ENCODE measurements at regions not wholly inside any gene's neighbourhood (a gene's known extent, or its start where the extent isn't known, plus 50 kb on each side); places are given as distances from the start of the nearest gene placed in this dataset.
A peak's percentile ranks its signal among the peaks of the same experiment; 100 is the strongest.
"Not testable (repeated sequence)": the region's sequence is repeated elsewhere in the genome, so short reads cannot be mapped to it uniquely, and the experiment has no call there.

GRCh38 chrX:4674028-4674782 is 960.8 kb upstream of the PRKX start:
- no peak for DNase-seq

GRCh38 chrX:4671344-4671743 is 957.9 kb upstream of the PRKX start:
- no peak for DNase-seq

GRCh38 chrX:4670606-4671005 is 957.2 kb upstream of the PRKX start:
- DNase-seq: no peak

- DNase-seq: no peak
These were observed 955.5 kb upstream of the PRKX start for GRCh38 chrX:4668802-4669536.

- no peak for DNase-seq
These were observed 949.6 kb upstream of the PRKX start for GRCh38 chrX:4663085-4663484.

- DNase-seq: no peak
These were observed 948.3 kb upstream of the PRKX start for GRCh38 chrX:4661771-4662170.

- DNase-seq: no peak
These were observed 943.0 kb upstream of the PRKX start for GRCh38 chrX:4656419-4656818.

GRCh38 chrX:4655743-4656142 is 942.3 kb upstream of the PRKX start:
- DNase-seq: no peak

GRCh38 chrX:4642114-4642513 is 928.7 kb upstream of the PRKX start:
- no peak for DNase-seq

GRCh38 chrX:4638036-4638435 is 924.6 kb upstream of the PRKX start:
- no peak for DNase-seq

GRCh38 chrX:4627414-4627813 is 914.0 kb upstream of the PRKX start:
- no peak for DNase-seq

- no peak for DNase-seq
These were observed 909.2 kb upstream of the PRKX start for GRCh38 chrX:4622486-4623167.

- DNase-seq: not testable (repeated sequence)
These were observed 900.2 kb upstream of the PRKX start for GRCh38 chrX:4613651-4614050.

GRCh38 chrX:4588893-4589292 is 875.4 kb upstream of the PRKX start:
- no peak for DNase-seq

- no peak for DNase-seq
These were observed 875.0 kb upstream of the PRKX start for GRCh38 chrX:4588466-4588865.

GRCh38 chrX:4588056-4588455 is 874.6 kb upstream of the PRKX start:
- DNase-seq: no peak

- no peak for DNase-seq
These were observed 866.5 kb upstream of the PRKX start for GRCh38 chrX:4579999-4580398.

- DNase-seq: no peak
These were observed 866.0 kb upstream of the PRKX start for GRCh38 chrX:4579480-4579879.

GRCh38 chrX:4572691-4573090 is 859.2 kb upstream of the PRKX start:
- DNase-seq: no peak

- no peak for DNase-seq
These were observed 856.7 kb upstream of the PRKX start for GRCh38 chrX:4570151-4570550.

GRCh38 chrX:4560192-4560591 is 846.7 kb upstream of the PRKX start:
- no peak for DNase-seq

GRCh38 chrX:4550018-4550417 is 836.6 kb upstream of the PRKX start:
- DNase-seq: no peak

GRCh38 chrX:4547213-4547836 is 833.9 kb upstream of the PRKX start:
- DNase-seq: peak; percentile 17
